HK-2 (cell line): ENCODE measurements at regions not wholly inside any gene's neighbourhood (a gene's known extent, or its start where the extent isn't known, plus 50 kb on each side); places are given as distances from the start of the nearest gene placed in this dataset.

ENCODE experiments used
- DNase-seq: peaks from one replicate; pipeline ENCODE4 v3.0.0-alpha.2; 2018; ENCODE audit not compliant: unreplicated experiment

- DNase-seq: no peak
Observed at GRCh38 chr4:185987961-185988627, 80.9 kb upstream of the TLR3 start.

DNA sequence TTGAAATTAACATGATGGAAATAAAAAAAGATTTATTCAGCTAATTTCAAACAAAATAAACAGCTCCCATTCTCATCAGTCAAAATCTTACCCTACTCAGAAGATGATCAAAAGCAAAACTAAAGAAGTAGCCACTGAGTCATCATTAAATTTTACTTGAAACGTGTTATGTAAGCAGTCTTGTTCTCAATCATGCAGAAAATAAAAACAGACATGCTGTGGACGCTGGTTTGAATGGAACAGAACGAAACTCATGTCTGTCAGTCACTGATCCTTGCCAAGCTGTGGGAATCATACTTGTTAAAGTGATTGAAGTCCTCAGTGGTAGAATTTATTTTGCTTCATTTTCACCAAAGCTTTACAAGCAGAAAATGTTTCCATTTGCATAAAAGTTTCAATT, 77.2 kb upstream of the TLR3 start:
- no peak for DNase-seq

DNA sequence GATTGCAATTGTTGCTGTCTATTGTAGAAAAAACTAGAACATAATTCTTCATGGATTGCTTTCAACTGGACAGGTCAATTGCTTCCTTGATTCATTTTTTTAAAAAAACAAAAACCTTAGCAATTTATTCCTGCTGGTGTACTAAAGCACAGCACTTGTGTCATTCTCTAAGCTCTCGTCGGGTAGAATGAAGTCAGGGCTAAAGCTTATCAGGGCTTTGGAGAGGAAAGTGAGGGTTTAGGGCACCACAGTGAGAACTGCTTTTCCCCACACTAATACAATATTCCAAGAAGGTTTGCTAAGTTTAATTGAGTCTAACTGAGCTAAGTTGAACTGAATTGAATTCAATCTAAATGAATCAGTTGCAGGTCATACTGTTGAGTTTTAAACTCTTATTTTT, 76.4 kb upstream of the TLR3 start:
- DNase-seq: no peak

DNA sequence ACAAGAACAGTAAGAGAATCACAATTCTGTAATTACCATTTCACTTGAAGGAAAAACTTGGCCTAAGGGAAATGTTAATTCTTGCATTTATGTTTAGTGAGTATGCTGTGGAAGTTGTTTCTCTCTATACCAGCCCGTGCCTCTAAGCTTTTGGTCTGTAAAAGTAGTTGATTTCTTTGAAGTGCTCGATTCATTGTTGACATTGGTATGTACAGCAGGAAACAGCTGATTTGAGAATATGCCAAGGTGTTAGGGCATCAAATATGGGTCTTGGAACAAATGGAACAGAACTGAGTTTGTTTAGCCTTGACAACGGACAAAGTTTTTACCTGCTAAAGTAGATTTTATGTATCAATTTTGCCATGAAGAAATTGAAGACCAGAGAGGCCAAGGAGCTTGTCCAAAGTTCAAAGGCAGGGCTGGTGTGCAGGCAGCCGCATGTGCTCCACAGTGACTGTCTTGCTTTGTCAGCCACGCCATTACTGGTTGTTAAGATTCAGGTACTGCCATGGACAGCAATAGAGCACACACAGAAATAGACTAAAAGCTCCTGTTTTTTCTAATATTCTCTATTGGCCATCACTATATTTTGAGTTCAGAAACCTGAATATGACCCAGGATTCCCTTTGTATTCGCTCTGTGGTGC, 75.5 kb upstream of the TLR3 start:
- no peak for DNase-seq

GRCh38 chr4:185994750-185995149, 74.2 kb upstream of the TLR3 start:
- DNase-seq: no peak

GRCh38 chr4:185995665-185996064, 73.3 kb upstream of the TLR3 start:
- DNase-seq: no peak

GRCh38 chr4:185997296-185997695, 71.7 kb upstream of the TLR3 start:
- no peak for DNase-seq

DNA sequence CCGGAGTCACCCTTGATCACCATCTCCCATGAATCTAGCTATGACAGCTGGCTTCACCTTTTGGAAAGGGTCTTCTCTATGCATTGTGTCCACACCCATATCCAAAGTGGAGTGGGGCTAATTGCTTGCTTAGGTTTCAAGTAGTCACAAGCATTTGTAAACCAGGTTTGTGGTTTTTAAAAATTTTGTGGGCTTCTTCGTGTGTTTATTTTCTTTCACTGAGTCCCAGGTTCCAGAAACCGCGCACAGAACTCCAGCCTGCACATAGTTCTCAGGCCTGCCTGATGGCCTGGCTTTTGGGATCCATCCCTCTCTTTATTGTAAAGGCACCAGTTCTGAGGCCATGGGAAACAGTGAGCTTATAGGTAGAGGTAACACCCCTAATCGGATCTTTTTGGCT, 70.2 kb upstream of the TLR3 start:
- no peak for DNase-seq

- DNase-seq: no peak
Observed at GRCh38 chr4:185999207-185999606, 69.7 kb upstream of the TLR3 start.

GRCh38 chr4:186002853-186003252, 66.1 kb upstream of the TLR3 start:
- no peak for DNase-seq

GRCh38 chr4:186003746-186004145, 65.2 kb upstream of the TLR3 start:
- DNase-seq: no peak

- no peak for DNase-seq
Observed at GRCh38 chr4:186008057-186008456, 60.9 kb upstream of the TLR3 start.

DNA sequence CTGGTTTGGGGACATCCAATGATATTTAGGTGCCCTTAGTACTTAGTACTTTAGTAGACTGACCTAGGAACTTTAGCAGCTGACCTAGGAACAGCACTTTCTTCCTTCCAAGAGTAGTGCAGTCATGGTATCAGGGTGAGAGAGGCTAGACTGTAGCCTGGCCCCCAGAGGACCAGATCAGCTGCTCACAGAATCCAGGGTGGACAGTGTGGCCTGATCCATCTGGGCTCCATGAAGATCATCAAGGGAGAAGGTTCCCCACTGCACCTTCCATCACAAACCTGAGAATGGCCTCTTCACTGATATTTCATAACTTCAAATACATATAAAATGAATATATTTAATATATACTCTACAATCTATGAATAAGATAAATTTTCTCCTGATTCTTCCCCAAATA, 59.0 kb upstream of the TLR3 start:
- DNase-seq: no peak

DNA sequence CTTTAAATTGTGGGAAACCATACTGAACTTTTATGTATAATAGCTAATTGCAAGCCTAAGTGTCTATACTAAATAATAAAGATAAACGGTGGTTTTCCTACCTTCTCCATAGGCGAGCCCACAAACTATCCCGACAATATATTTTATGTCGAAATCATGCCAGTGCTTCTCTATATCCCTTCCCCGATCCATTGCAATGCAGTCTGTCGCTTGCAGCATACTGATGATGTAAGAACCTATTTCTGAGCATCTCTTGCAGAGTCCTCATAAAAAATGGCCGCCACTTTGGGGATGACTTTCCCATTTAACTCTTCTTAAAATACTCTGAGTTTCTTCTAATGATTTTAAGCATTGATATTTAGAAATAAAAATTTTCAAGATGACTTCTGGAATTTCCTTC, 58.1 kb upstream of the TLR3 start:
- no peak for DNase-seq

DNA sequence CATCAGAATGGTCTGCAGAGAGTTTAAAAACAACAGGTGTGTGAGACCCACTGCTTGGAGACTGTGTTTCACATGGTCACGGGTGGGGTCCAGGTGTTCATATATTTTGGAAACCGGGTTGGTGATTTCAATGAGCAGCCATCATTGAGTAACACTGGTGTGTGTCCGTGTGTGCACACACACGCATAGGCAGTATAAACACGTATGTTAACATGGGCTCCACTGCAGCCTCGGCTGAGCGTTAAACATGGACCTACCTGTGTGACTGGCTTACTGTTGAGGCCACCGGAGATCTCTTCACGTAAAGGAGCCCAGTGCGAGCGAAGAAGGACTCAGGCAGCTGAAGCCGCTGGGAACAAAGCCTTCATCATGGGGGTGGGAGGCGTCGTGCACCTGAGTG, 56.9 kb upstream of the TLR3 start:
- no peak for DNase-seq

DNA sequence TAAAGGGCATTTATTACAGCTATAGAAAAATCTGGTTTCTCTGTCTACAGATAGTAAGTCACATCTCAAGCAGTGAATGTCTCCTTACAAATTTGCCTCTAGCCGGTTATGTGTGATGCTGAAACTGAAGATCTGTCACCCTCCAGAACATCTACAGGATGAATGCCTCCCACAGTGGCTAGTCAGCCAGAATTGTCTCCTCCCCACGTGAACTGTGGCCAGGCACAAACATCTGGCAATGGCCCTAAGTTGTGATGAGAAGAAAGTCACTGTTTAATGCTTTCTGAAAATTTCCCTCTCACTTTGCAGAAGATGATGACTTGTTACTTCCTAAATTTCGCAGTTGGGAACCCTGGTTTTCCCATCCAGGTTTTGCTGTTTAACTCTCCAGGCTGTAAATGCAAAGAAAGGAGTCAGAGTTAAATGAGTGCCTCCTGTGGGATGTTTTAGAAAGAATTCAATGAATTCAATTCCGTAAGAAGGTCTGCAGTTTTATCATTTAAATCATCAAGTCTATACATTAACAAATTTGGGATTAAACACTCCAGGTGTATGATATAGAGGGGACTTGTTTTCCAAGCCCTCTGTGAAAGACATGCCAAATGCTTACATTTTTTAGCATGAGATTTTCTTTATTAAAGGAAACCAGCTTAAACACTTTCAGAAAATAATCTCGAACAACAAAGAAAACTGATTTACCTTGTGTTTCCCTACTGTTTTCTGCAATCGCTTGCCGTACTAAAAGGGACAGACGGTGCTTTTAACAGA, 55.4 kb upstream of the TLR3 start:
- no peak for DNase-seq

GRCh38 chr4:186015212-186015817, 53.6 kb upstream of the TLR3 start:
- no peak for DNase-seq

GRCh38 chr4:186016796-186017195, 52.2 kb upstream of the TLR3 start:
- no peak for DNase-seq

DNA sequence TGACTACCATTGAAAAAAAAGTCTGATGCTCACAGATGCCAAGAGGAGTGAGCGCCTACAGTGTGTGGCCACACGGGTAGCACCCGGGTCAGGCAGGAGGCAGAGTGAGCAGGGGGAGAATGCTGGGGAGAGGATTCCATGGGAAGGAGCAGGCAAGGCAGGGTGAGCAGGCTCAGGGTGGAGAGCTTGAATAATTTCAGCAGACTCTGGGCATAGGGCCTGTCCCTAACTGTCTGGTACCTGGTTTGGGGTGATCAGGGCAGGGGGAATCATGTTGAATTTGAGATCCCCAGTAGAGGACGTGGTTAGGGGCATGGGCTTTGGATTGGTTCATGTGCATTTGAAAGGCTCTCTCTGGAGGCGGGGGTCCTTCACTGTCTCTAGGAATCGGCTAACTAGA, 51.2 kb upstream of the TLR3 start:
- no peak for DNase-seq

GRCh38 chr4:186018261-186018660, 50.7 kb upstream of the TLR3 start:
- DNase-seq: no peak

DNA sequence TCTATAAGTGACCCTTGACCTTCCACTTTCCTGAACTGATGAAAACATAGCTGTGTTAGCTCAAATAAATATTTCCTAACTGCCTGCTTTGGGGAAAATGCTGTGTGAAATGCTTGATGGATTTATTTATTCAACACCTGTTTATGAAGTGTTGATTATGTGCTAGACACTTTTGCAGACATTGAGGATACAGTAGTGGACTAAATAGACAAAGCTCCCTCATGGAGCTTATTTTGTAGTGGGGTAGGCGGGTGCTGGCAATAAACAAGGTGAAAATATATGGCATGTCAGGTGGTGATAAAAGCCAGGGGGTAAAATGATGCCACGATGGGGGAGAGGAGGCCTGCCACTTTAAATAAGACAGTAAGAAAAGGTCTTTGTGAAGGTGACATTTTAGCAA, 50.2 kb upstream of the TLR3 start:
- DNase-seq: no peak
